Right renal pelvis (tissue), 4 donors: ENCODE measurements at regions not wholly inside any gene's neighbourhood (a gene's known extent, or its start where the extent isn't known, plus 50 kb on each side); places are given as distances from the start of the nearest gene placed in this dataset.
A peak's percentile ranks its signal among the peaks of the same experiment; 100 is the strongest.
"Not testable (repeated sequence)": the region's sequence is repeated elsewhere in the genome, so short reads cannot be mapped to it uniquely, and the experiment has no call there.

Experiments
- DNase-seq, 4 donors: peaks; one replicate each; pipeline ENCODE4 v3.0.0-alpha.2; 2013; ENCODE audit warnings: low read depth in 4 of 4, low spot score in 3 of 4, missing footprints in 1 of 4

- no peak for DNase-seq
Observed at GRCh38 chr7:130789436-130789835, 55.4 kb upstream of the KLF14 start.

- DNase-seq, result no peak
Observed at GRCh38 chr7:130791746-130792145, 57.7 kb upstream of the KLF14 start.

GRCh38 chr7:130793855-130794618 is 60.0 kb upstream of the KLF14 start:
- no peak for DNase-seq

GRCh38 chr7:130794619-130794922 is 60.6 kb upstream of the KLF14 start:
- DNase-seq, result no peak

DNA sequence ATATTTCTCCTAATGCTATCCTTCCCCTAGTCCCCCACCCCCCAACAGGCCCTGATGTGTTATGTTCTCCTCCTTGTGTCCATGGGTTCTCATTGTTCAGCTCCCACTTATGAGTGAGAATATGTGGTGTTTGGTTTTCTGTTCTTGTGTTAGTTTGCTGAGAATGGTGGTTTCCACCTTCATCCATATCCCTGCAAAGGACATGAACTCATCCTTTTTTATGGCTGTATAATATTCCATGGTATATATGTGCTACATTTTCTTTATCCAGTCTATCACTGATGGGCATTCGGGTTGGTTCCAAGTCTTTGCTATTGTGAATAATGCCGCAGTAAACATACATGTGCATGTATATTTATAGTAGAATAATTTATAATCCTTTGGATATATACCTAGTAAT is 62.4 kb upstream of the KLF14 start:
- DNase-seq, result not testable (repeated sequence)

- DNase-seq, result no peak
Observed at GRCh38 chr7:130803127-130803526, 69.1 kb upstream of the KLF14 start.

- DNase-seq, result peak in 1 of 4 donors; percentile 5
Observed at GRCh38 chr7:130804220-130804619, 70.2 kb upstream of the KLF14 start.

GRCh38 chr7:130812819-130813218 is 78.8 kb upstream of the KLF14 start:
- DNase-seq, result not testable (repeated sequence)

DNA sequence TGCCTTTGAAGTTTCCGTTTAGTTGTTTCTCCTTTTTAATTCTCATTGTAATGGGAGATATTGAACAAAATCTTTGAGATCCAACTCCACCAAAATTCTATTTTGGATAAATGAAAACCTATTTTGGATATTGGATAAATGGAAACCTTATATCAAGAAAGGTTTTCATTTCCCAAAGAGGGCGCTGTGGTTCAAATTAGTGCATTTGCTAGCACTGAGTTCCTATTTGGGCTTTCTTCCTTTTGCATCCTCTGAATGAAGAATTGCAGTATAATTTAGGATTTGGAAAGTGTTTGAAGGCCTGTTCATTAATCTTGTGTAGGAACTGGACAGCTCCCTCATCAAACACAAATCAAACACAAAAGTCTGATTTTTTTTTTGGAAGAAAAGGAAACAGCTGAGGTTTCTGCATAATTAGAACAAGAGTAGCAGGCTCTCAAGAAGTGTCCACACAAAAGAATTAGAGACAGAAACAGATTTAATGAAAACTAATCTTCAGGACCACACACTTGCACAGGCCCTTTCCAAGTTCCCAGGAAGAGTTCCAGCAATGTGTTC is 80.8 kb upstream of the KLF14 start:
- DNase-seq, result peak in 1 of 4 donors; percentile 18

DNA sequence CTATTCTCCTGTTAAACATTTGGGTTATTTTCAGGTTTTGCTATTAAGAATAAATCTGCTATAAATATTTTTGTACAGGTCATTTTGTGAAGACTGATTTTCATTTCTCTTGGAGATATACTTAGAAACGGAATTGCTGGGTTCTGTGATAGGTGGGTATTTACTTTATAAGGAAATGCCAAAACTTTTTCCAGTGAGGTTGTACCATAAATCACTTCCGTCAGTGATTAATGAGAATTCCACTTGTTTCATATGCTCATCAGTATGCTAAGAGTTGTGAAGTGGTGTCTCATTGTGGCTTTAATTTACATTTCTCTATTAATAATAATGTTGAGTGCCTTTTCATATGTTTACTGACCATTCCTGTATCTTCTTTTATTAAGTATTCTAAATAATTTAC is 84.0 kb upstream of the KLF14 start:
- DNase-seq, result no peak

GRCh38 chr7:130821864-130822263 is 87.9 kb upstream of the KLF14 start:
- no peak for DNase-seq

GRCh38 chr7:130822642-130823041 is 88.6 kb upstream of the KLF14 start:
- no peak for DNase-seq

DNA sequence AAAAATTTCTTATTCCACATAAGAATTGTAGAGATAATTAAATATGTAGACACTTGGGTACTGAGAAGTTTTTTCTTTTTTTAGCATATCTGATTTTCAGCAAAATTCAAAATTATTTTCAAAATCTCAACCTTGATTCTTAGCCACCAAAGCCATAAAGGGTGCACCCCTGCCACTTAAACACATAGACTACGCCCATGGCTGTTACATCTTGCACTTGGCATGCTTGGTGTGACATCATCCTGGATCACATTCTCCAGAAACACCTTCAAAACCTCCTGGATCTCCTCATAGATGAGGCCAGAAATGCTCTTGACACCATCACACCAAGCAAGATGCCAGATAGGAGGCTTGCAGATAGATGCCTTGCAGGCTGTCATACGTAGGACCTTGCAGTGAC is 89.1 kb upstream of the KLF14 start:
- DNase-seq, result no peak

- DNase-seq, result no peak
Observed at GRCh38 chr7:130825819-130826218, 91.8 kb upstream of the KLF14 start.

GRCh38 chr7:130829415-130829814 is 95.4 kb upstream of the KLF14 start:
- no peak for DNase-seq

DNA sequence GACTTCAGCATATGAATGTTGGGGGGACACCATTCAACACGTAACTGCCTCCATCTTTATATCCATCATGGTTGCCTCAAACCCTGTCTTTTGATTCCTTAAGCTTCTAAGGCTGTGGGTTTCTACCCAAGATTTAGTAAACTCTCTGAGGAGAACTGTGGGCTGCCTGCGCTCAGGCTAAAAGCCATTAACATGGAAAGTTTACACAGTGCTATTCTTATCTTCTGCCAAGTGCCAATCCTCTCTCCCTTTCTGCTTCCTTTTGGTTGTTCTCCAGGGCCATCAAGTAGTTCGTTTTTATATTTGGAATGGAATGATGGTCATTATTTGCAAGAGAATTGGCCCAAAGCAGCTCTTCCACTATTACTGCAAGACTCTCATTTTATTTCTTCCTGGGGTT is 97.3 kb upstream of the KLF14 start:
- DNase-seq, result no peak

- DNase-seq, result peak; percentile 16 to 35 (median 23)
Observed at GRCh38 chr7:130831817-130832481, 97.9 kb upstream of the KLF14 start.

DNA sequence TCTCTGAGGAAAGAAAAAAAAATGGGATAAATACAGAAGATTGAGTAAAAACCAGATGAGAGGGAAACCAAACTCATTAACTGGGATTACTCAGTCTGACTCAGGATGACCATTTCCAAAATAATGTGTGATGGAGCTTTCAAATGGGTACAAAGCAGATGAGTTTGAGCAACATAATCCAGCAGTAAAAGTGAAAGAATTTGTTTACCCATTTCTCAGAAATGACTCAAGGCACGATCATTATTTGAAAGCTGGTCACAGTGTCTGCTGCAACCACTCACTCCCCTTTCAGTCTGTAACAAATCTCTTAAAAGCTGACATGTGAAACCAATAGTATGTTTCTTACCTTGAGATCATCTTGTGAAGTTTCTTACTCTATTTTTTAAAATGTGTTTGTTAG is 104.7 kb upstream of the KLF14 start:
- no peak for DNase-seq

GRCh38 chr7:130840599-130840998 is 106.6 kb upstream of the KLF14 start:
- no peak for DNase-seq

- no peak for DNase-seq
Observed at GRCh38 chr7:130841416-130841815, 107.4 kb upstream of the KLF14 start.

DNA sequence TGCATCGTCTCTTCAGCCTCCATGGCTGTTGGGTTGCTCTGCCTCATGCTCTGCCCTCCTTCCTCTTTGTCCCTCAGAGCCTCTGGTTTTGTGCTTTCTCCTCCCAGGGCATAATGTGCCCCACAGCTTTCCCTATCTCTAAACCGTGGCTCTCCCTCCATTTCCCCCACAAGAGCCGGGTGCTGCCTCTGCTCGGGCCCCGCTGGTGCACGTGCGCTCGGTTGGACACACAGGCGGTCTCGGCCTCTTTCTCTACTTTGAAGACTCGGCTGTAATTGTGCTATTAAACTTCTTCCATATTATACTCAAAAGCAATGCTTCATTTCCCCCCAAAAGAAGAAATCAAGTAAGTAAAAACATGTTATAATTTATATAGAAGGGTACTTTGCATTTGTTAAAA is 109.7 kb upstream of the KLF14 start:
- no peak for DNase-seq
